Gastroesophageal sphincter (tissue), 4 donors: ENCODE measurements at regions not wholly inside any gene's neighbourhood (a gene's known extent, or its start where the extent isn't known, plus 50 kb on each side); places are given as distances from the start of the nearest gene placed in this dataset.

Experiments
- ATAC-seq: fragments of 150-250 bp; one replicate; pipeline ENCODE4 v1.9.1; 2016; ENCODE audit warnings: mild to moderate bottlenecking, moderate library complexity
- H3K27ac ChIP-seq, 4 donors: fragments of 200-600 bp; sonication (generic) in 3 of 4; 1 replicate in 3 of 4; 2 replicates in 1 of 4; pipeline ENCODE4 v1.5.1; 2016 to 2019
- H3K27me3 ChIP-seq: fragments of 200-600 bp; sonication (generic); one replicate; pipeline ENCODE4 v1.5.1; 2019
- H3K36me3 ChIP-seq, 2 donors: fragments of 200-600 bp; sonication (generic); one replicate each; pipeline ENCODE4 v1.5.1; 2019; ENCODE audit warnings: control low read depth in 1 of 2
- H3K4me1 ChIP-seq, 3 donors: fragments of 200-600 bp; sonication (generic); 1 replicate in 2 of 3; 2 replicates in 1 of 3; pipeline ENCODE4 v1.5.1; 2016 to 2019; ENCODE audit warnings: control low read depth in 2 of 3
- H3K4me3 ChIP-seq, 2 donors: fragments of 200-600 bp; sonication (generic); one replicate each; pipeline ENCODE4 v1.5.1; 2019; ENCODE audit warnings: mild to moderate bottlenecking in 1 of 2, moderate library complexity in 1 of 2
- H3K9me3 ChIP-seq, 3 donors: fragments of 200-600 bp; sonication (generic); one replicate each; pipeline ENCODE4 v1.5.1; 2017 to 2019; ENCODE audit warnings: control low read depth in 2 of 3
- EP300 ChIP-seq: sonication (generic); formaldehyde crosslinking; IDR thresholded peaks from one replicate; pipeline ENCODE4 v1.6.1; 2017; ENCODE audit warnings: antibody characterized with exemption, mild to moderate bottlenecking
- POLR2A ChIP-seq, 2 donors: fragments of 450-650 bp; IDR thresholded peaks; one replicate each; pipeline ENCODE4 v1.6.1; 2017; ENCODE audit warnings: antibody characterized with exemption in 2 of 2, mild to moderate bottlenecking in 2 of 2, moderate library complexity in 1 of 2
- POLR2AphosphoS5 ChIP-seq: sonication (generic); formaldehyde crosslinking; IDR thresholded peaks from one replicate; pipeline ENCODE4 v1.6.1; 2017; ENCODE audit warnings: antibody characterized with exemption
- WGBS, 2 donors: methylation state at CpG; one replicate each; pipeline ENCODE4 v1.1.5; 2018; ENCODE audit warnings: low coverage in 1 of 2; 5-methylcytosine and 5-hydroxymethylcytosine counted together
- TF ChIP-seq, protein P1 (sequence below), 4 experiments: fragments of 200-600 bp in 2 of 4; fragments of 450-650 bp in 2 of 4; sonication (generic) in 1 of 4; IDR thresholded peaks; one replicate each; pipeline ENCODE4 v1.5.1; 2017 to 2019; ENCODE audit warnings: antibody characterized with exemption in 4 of 4, mild to moderate bottlenecking in 2 of 4, moderate library complexity in 2 of 4

DNA sequence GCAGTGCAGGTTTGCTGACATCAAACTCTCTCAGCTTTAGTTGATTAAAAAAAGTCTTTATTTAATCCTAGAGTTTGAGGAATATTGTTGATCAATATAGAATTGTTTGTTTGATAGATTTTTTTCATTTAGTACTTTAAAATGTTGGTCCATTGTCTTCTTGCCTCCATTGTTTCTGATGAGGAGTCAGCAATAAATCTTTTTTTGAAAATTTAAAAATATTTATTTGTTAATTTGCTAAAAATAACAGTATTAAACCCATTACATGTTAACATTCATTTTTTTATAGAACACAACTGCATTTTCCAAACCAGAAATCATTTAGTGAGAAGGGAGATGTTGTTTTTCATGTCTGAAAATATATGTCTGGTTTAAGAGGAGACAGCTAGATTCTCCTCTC, 173.8 kb upstream of the USP24 start:
- H3K36me3 ChIP-seq = no peaks in the 10 kb centered on the region
- H3K9me3 ChIP-seq = peaks cover 0 to 19% (median 0%) of the 10 kb centered on the region in 3 donors
- H3K4me3 ChIP-seq = no peak overlapping the region
- no peaks in the 10 kb centered on the region for H3K4me1 ChIP-seq
- H3K27me3 ChIP-seq = no peaks in the 10 kb centered on the region
- no peak for TF ChIP-seq POLR2A (IDR thresholded peaks at IDR 0.05)
- TF ChIP-seq, protein P1, sequence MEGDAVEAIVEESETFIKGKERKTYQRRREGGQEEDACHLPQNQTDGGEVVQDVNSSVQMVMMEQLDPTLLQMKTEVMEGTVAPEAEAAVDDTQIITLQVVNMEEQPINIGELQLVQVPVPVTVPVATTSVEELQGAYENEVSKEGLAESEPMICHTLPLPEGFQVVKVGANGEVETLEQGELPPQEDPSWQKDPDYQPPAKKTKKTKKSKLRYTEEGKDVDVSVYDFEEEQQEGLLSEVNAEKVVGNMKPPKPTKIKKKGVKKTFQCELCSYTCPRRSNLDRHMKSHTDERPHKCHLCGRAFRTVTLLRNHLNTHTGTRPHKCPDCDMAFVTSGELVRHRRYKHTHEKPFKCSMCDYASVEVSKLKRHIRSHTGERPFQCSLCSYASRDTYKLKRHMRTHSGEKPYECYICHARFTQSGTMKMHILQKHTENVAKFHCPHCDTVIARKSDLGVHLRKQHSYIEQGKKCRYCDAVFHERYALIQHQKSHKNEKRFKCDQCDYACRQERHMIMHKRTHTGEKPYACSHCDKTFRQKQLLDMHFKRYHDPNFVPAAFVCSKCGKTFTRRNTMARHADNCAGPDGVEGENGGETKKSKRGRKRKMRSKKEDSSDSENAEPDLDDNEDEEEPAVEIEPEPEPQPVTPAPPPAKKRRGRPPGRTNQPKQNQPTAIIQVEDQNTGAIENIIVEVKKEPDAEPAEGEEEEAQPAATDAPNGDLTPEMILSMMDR (IDR thresholded peaks at IDR 0.05) = no peak
- no peak for ATAC-seq
- no peak overlapping the region for H3K27ac ChIP-seq

DNA sequence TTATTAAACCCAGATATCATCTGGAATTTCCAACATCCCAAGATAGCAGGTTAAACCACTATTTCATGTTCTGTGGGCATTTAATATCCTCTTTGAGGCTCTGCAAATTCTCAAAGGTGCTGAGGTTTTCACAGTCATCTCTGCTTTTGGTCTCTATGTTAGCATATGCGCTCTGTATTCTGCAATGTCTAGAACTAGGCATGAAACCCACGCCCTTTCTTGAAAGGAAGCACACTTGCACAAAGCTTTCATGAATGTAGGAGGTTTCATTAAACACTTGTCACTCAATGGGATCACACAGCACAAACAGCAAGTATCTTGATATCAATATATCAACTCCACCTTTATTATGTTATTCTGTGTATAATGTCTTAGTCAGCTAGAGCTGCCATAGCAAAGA, 172.0 kb upstream of the USP24 start:
- 74 to 75% methylated on average over 2 of the region's 2 CpGs for WGBS, 2 donors
- TF ChIP-seq, protein P1 (IDR thresholded peaks at IDR 0.05) = no peak
- TF ChIP-seq POLR2AphosphoS5 = no peak
- no peak for TF ChIP-seq EP300
- TF ChIP-seq POLR2A (IDR thresholded peaks at IDR 0.05) = no peak
- no peaks in the 10 kb centered on the region for H3K36me3 ChIP-seq
- peaks cover 0 to 19% (median 0%) of the 10 kb centered on the region in 3 donors for H3K9me3 ChIP-seq
- peaks cover 0 to 13% (median 0%) of the 10 kb centered on the region in 3 donors for H3K4me1 ChIP-seq
- H3K27me3 ChIP-seq = no peaks in the 10 kb centered on the region
- H3K4me3 ChIP-seq = no peak overlapping the region
- H3K27ac ChIP-seq = no peak overlapping the region
- no peak for ATAC-seq

DNA sequence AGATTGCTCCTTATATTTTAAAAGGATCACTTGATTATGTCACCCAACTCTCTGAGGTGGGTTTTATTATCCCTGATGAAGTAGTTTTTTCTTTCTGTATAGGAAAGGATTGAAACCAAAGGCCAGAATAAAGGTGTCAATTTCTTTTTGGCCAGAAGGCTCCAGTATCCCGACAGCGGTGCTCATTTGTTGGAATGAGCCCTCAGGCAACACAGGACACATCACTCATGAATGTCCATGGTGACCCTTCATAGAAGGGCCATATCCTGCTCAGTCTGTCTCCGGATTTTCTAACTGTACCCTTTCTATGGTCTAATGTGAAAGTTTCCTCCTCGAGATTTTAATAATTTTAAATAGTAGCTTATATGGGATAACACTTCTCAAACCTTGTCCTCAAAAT, 171.3 kb upstream of the USP24 start:
- no peaks in the 10 kb centered on the region for H3K36me3 ChIP-seq
- no peak overlapping the region for H3K27ac ChIP-seq
- ATAC-seq = no peak
- peaks cover 0 to 19% (median 0%) of the 10 kb centered on the region in 3 donors for H3K9me3 ChIP-seq
- H3K27me3 ChIP-seq = no peaks in the 10 kb centered on the region
- 93% methylated on average over 3 of the region's 4 CpGs; no CpG with 5 or more reads in 1 of the 2 donors for WGBS, 2 donors
- no peak overlapping the region for H3K4me3 ChIP-seq
- peaks cover 0 to 13% (median 0%) of the 10 kb centered on the region in 3 donors for H3K4me1 ChIP-seq
- TF ChIP-seq POLR2A (IDR thresholded peaks at IDR 0.05) (no peak), POLR2AphosphoS5 (no peak), EP300 (no peak)
- TF ChIP-seq, protein P1 (IDR thresholded peaks at IDR 0.05) = no peak

DNA sequence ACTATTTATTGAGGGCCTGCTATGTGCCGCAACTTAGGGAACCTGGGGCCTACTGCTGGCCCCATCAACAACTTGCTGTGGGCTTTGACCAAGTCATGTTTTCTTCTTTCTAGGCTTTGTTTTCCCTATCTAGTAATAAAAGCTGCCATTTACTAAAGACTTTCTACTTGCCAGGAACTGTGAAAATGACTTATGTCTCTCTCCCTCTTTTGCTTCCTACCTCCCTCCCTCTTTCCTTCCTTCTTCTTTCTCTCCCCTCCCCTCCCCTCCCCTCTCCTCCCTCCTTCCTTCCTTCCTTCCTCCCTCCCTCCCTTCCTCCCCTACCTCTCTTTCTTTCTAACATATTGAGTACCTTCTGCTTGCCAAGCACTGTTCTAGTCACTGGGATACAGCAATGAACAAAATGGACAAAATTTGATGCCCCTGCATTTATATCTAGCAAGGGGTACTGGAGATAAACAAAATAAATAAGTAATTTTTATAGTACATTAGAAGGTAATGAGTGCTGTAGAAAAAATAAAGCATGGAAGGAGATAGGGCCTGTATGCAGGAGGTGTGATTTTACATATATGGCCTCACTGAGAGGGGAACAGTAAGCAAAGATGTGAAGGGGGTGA, 170.3 kb upstream of the USP24 start:
- Histone ChIP-seq H3K27ac (no peak overlapping the region), H3K9me3 (peaks cover 0 to 19% (median 0%) of the 10 kb centered on the region in 3 donors), H3K4me3 (no peak overlapping the region), H3K27me3 (no peaks in the 10 kb centered on the region), H3K4me1 (peaks cover 0 to 13% (median 0%) of the 10 kb centered on the region in 3 donors), H3K36me3 (no peaks in the 10 kb centered on the region)
- no peak for ATAC-seq
- WGBS, 2 donors = 79 to 100% methylated on average over 1 of the region's 1 CpG
- TF ChIP-seq POLR2A (IDR thresholded peaks at IDR 0.05) = no peak
- no peak for TF ChIP-seq POLR2AphosphoS5
- no peak for TF ChIP-seq EP300
- TF ChIP-seq, protein P1 (IDR thresholded peaks at IDR 0.05) = no peak

DNA sequence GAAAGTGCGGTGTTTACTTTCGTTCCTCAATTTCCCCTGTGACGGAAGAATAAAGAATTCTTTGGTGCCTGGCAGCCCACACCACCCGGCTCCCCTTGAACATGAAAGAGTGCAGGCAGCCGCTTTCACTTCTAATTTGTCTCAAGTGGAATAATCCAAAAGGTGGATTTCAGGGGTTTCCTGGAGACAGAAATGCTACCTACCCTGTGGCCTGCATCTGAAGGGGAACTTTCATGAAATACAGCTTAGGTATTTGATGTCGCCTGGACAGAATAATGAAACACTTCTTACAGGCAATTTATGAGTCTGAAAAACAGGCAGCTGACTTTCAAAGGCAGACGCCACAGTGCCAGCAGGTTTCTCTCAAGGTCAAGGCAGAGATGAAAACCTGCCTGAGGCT, 169.5 kb upstream of the USP24 start:
- Histone ChIP-seq H3K36me3 (no peaks in the 10 kb centered on the region), H3K9me3 (peaks cover 0 to 11% (median 0%) of the 10 kb centered on the region in 3 donors), H3K27ac (no peak overlapping the region), H3K27me3 (no peaks in the 10 kb centered on the region), H3K4me3 (no peak overlapping the region), H3K4me1 (peaks cover 0 to 13% (median 0%) of the 10 kb centered on the region in 3 donors)
- TF ChIP-seq, protein P1 (IDR thresholded peaks at IDR 0.05) = no peak
- no peak for TF ChIP-seq POLR2A (IDR thresholded peaks at IDR 0.05)
- TF ChIP-seq POLR2AphosphoS5 = no peak
- TF ChIP-seq EP300 = no peak
- WGBS, 2 donors = 92 to 100% methylated on average over 3 to 5 of the region's 7 CpGs
- no peak for ATAC-seq
